CD14-positive monocyte (primary cell): ENCODE measurements at regions not wholly inside any gene's neighbourhood (a gene's known extent, or its start where the extent isn't known, plus 50 kb on each side); places are given as distances from the start of the nearest gene placed in this dataset.

Experiments used
- DNase-seq, 3 donors: peaks; one replicate each; pipeline ENCODE4 v3.0.0-alpha.2; 2011 to 2022
- H2AFZ ChIP-seq: 2 replicates; pipeline ENCODE4 v1.6.0; 2012; ENCODE audit warnings: mild to moderate bottlenecking, low read depth, low read length, inconsistent platforms; ENCODE audit not compliant: insufficient read depth, poor library complexity, severe bottlenecking
- H3K27ac ChIP-seq, 2 donors: 1 replicate in 1 of 2; 2 replicates in 1 of 2; pipeline ENCODE4 v1.5.1; 2012 to 2013; ENCODE audit warnings: low read length in 2 of 2, control low read depth in 1 of 2, inconsistent platforms in 1 of 2, low read depth in 1 of 2, mild to moderate bottlenecking in 1 of 2
- H3K27me3 ChIP-seq, 2 donors: one replicate each; pipeline versions ENCODE4 v1.6.0 to v1.6.1; 2011 to 2013; ENCODE audit warnings: low read length in 2 of 2; ENCODE audit not compliant: control insufficient read depth in 2 of 2, insufficient read depth in 2 of 2
- H3K36me3 ChIP-seq, 2 donors: replicated peaks in 1 of 2; 1 replicate in 1 of 2; 2 replicates in 1 of 2; pipeline versions ENCODE4 v1.5.1 to v1.6.1; 2012 to 2013; ENCODE audit warnings: low read length in 2 of 2, control low read depth in 1 of 2, inconsistent platforms in 1 of 2, mild to moderate bottlenecking in 1 of 2; ENCODE audit not compliant: insufficient read depth in 2 of 2, control insufficient read depth in 1 of 2
- H3K4me1 ChIP-seq, 2 donors: 1 replicate in 1 of 2; 2 replicates in 1 of 2; pipeline versions ENCODE4 v1.5.1 to v1.6.1; 2012 to 2013; ENCODE audit warnings: low read length in 2 of 2, control low read depth in 1 of 2, inconsistent platforms in 1 of 2, mild to moderate bottlenecking in 1 of 2, moderate library complexity in 1 of 2; ENCODE audit not compliant: insufficient read depth in 2 of 2, control insufficient read depth in 1 of 2
- H3K4me2 ChIP-seq: replicated peaks from 2 replicates; pipeline ENCODE3; 2012; ENCODE audit warnings: low read length, moderate library complexity, mild to moderate bottlenecking; ENCODE audit not compliant: poor library complexity, severe bottlenecking; ENCODE audit errors: extremely low read depth
- H3K4me3 ChIP-seq, 3 experiments: fragments of 200-600 bp in 1 of 3; sonication (generic) in 1 of 3; replicated peaks in 1 of 3; 1 replicate in 2 of 3; 2 replicates in 1 of 3; pipeline ENCODE4 v1.5.1; 2011 to 2013; ENCODE audit warnings: low read length in 3 of 3, mild to moderate bottlenecking in 3 of 3, control low read depth in 2 of 3, low read depth in 2 of 3, inconsistent platforms in 1 of 3, moderate library complexity in 1 of 3
- H3K79me2 ChIP-seq: 2 replicates; pipeline ENCODE4 v1.6.0; 2012; ENCODE audit warnings: mild to moderate bottlenecking, control low read depth, inconsistent platforms, low read length, moderate library complexity; ENCODE audit not compliant: insufficient read depth
- H3K9ac ChIP-seq: 2 replicates; pipeline ENCODE4 v1.6.0; 2017; ENCODE audit warnings: low read length, mild to moderate bottlenecking; ENCODE audit not compliant: insufficient read depth, poor library complexity, severe bottlenecking
- H3K9me3 ChIP-seq, 2 donors: replicated peaks in 1 of 2; 1 replicate in 1 of 2; 2 replicates in 1 of 2; pipeline versions ENCODE4 v1.5.1 to v1.6.1; 2012 to 2013; ENCODE audit warnings: low read length in 2 of 2, control low read depth in 1 of 2; ENCODE audit not compliant: control insufficient read depth in 1 of 2, insufficient read depth in 1 of 2
- H4K20me1 ChIP-seq: 2 replicates; pipeline ENCODE4 v1.6.0; 2012; ENCODE audit warnings: mild to moderate bottlenecking, low read length, control low read depth, moderate library complexity; ENCODE audit not compliant: insufficient read depth
- H3K27ac Mint-ChIP-seq, 7 donors: one replicate each; pipeline ENCODE4 v1.8.0; 2020; ENCODE audit warnings: mild to moderate bottlenecking in 7 of 7, mixed read lengths in 7 of 7, moderate library complexity in 6 of 7, inconsistent platforms in 2 of 7
- H3K27me3 Mint-ChIP-seq, 3 donors: one replicate each; pipeline ENCODE4 v1.8.0; 2021 to 2022; ENCODE audit warnings: low read depth in 3 of 3, mild to moderate bottlenecking in 3 of 3, mixed read lengths in 3 of 3, moderate library complexity in 3 of 3, inconsistent platforms in 1 of 3
- H3K36me3 Mint-ChIP-seq, 2 donors: one replicate each; pipeline ENCODE4 v1.8.0; 2020; ENCODE audit warnings: mixed read lengths in 2 of 2, inconsistent platforms in 1 of 2, mild to moderate bottlenecking in 1 of 2
- H3K4me1 Mint-ChIP-seq: one replicate; pipeline ENCODE4 v1.8.0; 2020; ENCODE audit warnings: mild to moderate bottlenecking, mixed read lengths
- H3K4me3 Mint-ChIP-seq, 2 donors: one replicate each; pipeline ENCODE4 v1.8.0; 2020; ENCODE audit warnings: mild to moderate bottlenecking in 2 of 2, mixed read lengths in 2 of 2, moderate library complexity in 1 of 2
- H3K9me3 Mint-ChIP-seq, 7 donors: one replicate each; pipeline ENCODE4 v1.8.0; 2020 to 2022; ENCODE audit warnings: mixed read lengths in 7 of 7, mild to moderate bottlenecking in 6 of 7, moderate library complexity in 6 of 7, inconsistent platforms in 2 of 7
- WGBS: methylation state at CpG from one replicate; pipeline ENCODE4 v1.1.5; 2013; ENCODE audit warnings: missing lambda C conversion rate; ENCODE audit not compliant: insufficient coverage; 5-methylcytosine and 5-hydroxymethylcytosine counted together
- intact Hi-C, 2 donors: fragments of 100-400 bp; cut with micrococcal nuclease; formaldehyde crosslinking; loops; one replicate each; pipeline versions ENCODE4 v1.15.0 to v1.15.1; 2023
- TF ChIP-seq, protein P1 (sequence below): fragments of 200-600 bp; IDR thresholded peaks from one replicate; pipeline ENCODE4 v1.8.0; 2022; ENCODE audit warnings: antibody characterized with exemption, mild to moderate bottlenecking

DNA sequence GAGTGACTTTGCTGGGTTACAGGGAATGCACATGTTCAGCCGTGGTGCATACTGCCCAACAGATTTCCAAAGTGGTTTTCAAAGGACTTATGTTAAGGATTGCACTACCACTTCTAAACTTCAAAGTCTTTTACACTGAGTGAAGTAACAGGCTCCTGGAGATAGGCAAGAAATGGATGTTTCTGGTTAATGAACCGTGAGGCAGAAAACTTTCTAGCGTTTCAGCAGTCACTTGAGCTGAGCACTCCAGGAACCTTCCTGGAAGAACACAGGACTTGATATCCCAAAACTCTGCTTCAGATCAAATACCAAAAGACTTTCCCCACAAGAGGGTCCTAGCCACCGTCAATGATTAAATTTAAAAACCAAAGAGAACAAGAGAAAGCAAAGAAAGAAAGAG, 74.3 kb upstream of the ATP1A1 start:
- WGBS = no CpG with 5 or more reads among the region's 4 CpGs
- DNase-seq = no peak
- Histone ChIP-seq H3K9me3 (peaks cover 0 to 8% of the 10 kb centered on the region in 2 donors), H3K36me3 (no peaks in the 10 kb centered on the region), H3K79me2 (no peaks in the 10 kb centered on the region), H4K20me1 (no peaks in the 10 kb centered on the region), H2AFZ (no peak overlapping the region), H3K4me3 (no peak overlapping the region), H3K27ac (no peak overlapping the region), H3K9ac (no peak overlapping the region), H3K4me1 (no peaks in the 10 kb centered on the region), H3K27me3 (no peaks in the 10 kb centered on the region), H3K4me2 (no peak overlapping the region)
- TF ChIP-seq, protein P1, sequence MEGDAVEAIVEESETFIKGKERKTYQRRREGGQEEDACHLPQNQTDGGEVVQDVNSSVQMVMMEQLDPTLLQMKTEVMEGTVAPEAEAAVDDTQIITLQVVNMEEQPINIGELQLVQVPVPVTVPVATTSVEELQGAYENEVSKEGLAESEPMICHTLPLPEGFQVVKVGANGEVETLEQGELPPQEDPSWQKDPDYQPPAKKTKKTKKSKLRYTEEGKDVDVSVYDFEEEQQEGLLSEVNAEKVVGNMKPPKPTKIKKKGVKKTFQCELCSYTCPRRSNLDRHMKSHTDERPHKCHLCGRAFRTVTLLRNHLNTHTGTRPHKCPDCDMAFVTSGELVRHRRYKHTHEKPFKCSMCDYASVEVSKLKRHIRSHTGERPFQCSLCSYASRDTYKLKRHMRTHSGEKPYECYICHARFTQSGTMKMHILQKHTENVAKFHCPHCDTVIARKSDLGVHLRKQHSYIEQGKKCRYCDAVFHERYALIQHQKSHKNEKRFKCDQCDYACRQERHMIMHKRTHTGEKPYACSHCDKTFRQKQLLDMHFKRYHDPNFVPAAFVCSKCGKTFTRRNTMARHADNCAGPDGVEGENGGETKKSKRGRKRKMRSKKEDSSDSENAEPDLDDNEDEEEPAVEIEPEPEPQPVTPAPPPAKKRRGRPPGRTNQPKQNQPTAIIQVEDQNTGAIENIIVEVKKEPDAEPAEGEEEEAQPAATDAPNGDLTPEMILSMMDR = no peak
- Mint-ChIP-seq H3K4me3 (no peak overlapping the region), H3K36me3 (no peaks in the 10 kb centered on the region), H3K27me3 (peaks cover 0 to 5% (median 3%) of the 10 kb centered on the region in 3 donors), H3K4me1 (no peaks in the 10 kb centered on the region), H3K27ac (no peak overlapping the region), H3K9me3 (peaks cover 0 to 14% (median 6%) of the 10 kb centered on the region in 7 donors)
- intact Hi-C loops = no loop called here

DNA sequence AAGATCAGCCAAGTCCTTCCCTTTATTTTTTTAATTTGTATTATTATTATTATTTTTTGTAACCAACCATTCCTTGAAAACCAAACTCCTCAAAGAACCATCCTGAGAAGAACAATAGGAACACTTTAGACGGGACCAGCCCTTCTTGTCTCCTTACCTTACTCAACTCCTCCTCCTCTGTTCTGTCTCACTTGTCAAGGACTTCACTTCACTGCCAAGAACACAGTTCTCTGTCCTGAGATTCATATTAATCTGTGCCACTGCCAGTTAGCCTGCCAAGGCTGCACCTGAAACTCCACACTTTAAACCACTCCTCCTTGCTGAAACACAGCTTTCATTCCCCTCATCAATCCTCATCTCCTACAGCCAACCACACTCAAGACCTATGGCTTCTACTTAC, 73.8 kb upstream of the ATP1A1 start:
- Histone ChIP-seq H3K27ac (no peak overlapping the region), H3K27me3 (no peaks in the 10 kb centered on the region), H2AFZ (no peak overlapping the region), H4K20me1 (no peaks in the 10 kb centered on the region), H3K4me3 (no peak overlapping the region), H3K4me2 (no peak overlapping the region), H3K9me3 (peaks cover 0 to 8% of the 10 kb centered on the region in 2 donors), H3K4me1 (no peaks in the 10 kb centered on the region), H3K9ac (no peak overlapping the region), H3K36me3 (no peaks in the 10 kb centered on the region), H3K79me2 (no peaks in the 10 kb centered on the region)
- 100% methylated on average over 1 of the region's 1 CpG for WGBS
- no peaks in the 10 kb centered on the region for H3K36me3 Mint-ChIP-seq
- intact Hi-C loops = no loop called here
- no peak overlapping the region for H3K4me3 Mint-ChIP-seq
- TF ChIP-seq, protein P1 = no peak
- H3K4me1 Mint-ChIP-seq = peaks cover 3% of the 10 kb centered on the region
- H3K9me3 Mint-ChIP-seq = peaks cover 0 to 14% (median 6%) of the 10 kb centered on the region in 7 donors
- H3K27me3 Mint-ChIP-seq = peaks cover 0 to 5% (median 3%) of the 10 kb centered on the region in 3 donors
- DNase-seq = no peak
- no peak overlapping the region for H3K27ac Mint-ChIP-seq
